LNCaP clone FGC (cell line): ENCODE measurements at regions not wholly inside any gene's neighbourhood (a gene's known extent, or its start where the extent isn't known, plus 50 kb on each side); places are given as distances from the start of the nearest gene placed in this dataset.

Source experiments
- DNase-seq: peaks from one replicate; pipeline ENCODE4 v3.0.0-alpha.2; 2011; ENCODE audit warnings: low read depth
- H3K4me3 ChIP-seq: 2 replicates; pipeline ENCODE4 v1.5.1; 2011; ENCODE audit warnings: mild to moderate bottlenecking, low read depth, low read length, control low read depth
- CTCF ChIP-seq: IDR thresholded peaks from 2 replicates; pipeline ENCODE4 v1.5.1; 2012; ENCODE audit warnings: mild to moderate bottlenecking; ENCODE audit not compliant: control insufficient read depth, insufficient read depth; ENCODE audit errors: extremely low read depth

DNA sequence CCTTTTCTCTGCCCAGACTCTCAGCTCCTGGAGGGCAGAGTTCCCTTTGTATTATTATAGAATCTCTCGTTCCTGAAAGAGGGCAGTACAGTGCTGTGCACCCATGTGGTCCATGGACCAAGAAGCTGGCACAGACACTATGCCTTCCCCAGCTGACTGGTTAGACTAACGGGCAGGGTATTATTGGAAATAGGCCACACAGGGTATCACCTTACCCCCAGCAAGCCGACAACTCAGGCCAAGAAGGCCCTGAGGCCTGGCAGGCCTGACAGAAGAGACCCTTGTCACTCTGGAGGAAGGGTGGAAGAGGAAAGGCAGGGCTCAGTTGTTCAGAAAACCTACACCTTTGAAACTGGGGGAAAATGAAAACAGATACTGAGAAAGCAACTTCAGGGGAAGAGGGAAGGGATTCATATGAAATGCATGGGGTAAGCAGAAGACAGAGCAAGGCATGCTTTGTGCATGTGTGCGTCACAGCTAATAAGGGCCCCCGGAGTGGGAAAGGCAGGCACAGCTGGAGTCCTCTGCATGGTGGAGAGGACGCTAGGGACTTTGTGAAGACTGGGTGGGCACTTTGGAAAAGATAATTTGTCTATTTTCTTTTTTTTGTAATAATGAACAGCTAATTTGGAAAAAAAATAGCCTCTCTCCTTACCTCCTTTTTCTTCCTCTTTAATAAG, 476.8 kb upstream of the CELF4 start:
- DNase-seq = no peak
- TF ChIP-seq CTCF = no peak
- H3K4me3 ChIP-seq = no peak overlapping the region

DNA sequence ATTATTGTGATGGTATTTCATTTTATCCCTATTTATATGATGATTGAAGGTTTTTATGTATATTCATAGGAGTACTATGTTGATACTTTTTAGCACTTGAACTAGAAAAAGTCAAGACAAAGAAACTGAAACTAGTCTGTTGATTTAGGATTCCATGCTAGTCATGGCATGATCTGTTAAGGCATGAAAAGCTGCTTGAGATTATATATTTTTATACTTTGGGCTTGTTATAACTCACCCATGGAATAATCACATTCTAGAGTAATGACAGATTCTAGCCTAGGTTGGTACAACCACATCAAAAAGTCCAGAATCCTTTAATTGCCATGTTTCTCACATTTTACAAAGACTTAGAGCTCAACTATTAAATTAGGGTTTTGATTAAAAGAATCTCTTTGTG, 472.6 kb upstream of the CELF4 start:
- no peak overlapping the region for H3K4me3 ChIP-seq
- no peak for DNase-seq
- TF ChIP-seq CTCF = no peak

- no peak for DNase-seq
- no peak overlapping the region for H3K4me3 ChIP-seq
- TF ChIP-seq CTCF = no peak
Observed at GRCh38 chr18:38035193-38035592, 469.6 kb upstream of the CELF4 start.

DNA sequence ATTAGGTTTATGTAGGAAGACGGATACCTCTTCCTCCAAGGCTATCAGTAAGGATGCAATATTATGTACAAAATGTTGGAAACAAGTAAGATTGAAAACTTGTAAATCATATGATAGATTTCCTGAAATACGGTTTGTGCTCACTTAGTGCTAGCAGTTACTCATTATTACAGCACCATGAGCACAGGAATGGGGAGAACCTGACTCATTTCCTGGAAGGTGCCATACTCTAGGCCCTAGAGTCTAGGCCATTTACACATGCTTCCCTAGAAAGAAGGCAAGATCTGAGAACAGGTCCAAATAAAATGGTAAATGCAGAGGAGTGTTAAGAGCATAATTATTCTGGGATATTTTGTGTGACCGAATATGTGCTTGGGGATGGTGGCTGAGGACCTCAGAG, 467.7 kb upstream of the CELF4 start:
- H3K4me3 ChIP-seq = no peak overlapping the region
- DNase-seq = no peak
- TF ChIP-seq CTCF = no peak

GRCh38 chr18:38032516-38032915, 466.9 kb upstream of the CELF4 start:
- no peak for DNase-seq
- H3K4me3 ChIP-seq = no peak overlapping the region
- TF ChIP-seq CTCF = no peak

GRCh38 chr18:38028946-38029345, 463.3 kb upstream of the CELF4 start:
- H3K4me3 ChIP-seq = no peak overlapping the region
- no peak for TF ChIP-seq CTCF
- no peak for DNase-seq

GRCh38 chr18:38025433-38026038, 459.9 kb upstream of the CELF4 start:
- H3K4me3 ChIP-seq = no peak overlapping the region
- DNase-seq = no peak
- TF ChIP-seq CTCF = no peak
